ENCODE measurements at regions not wholly inside any gene's neighbourhood (a gene's known extent, or its start where the extent isn't known, plus 50 kb on each side); places are given as distances from the start of the nearest gene placed in this dataset.
"Not testable (repeated sequence)": the region's sequence is repeated elsewhere in the genome, so short reads cannot be mapped to it uniquely, and the experiment has no call there.

- intact Hi-C loops (cut with micrococcal nuclease): no loop called here
- H3K4me3 Mint-ChIP-seq: no peak overlapping the region
- peaks cover 5% of the 10 kb centered on the region for H3K4me1 Mint-ChIP-seq (ENCODE audit: low read depth)
- H3K27me3 Mint-ChIP-seq (ENCODE audit: insufficient read depth): peaks cover 24% of the 10 kb centered on the region
- no peak for DNase-seq (ENCODE audit: low spot score)
- H3K36me3 Mint-ChIP-seq (ENCODE audit: low read depth): no peaks in the 10 kb centered on the region
- H3K9me3 Mint-ChIP-seq: peaks cover 4% of the 10 kb centered on the region
- no peak overlapping the region for H3K27ac Mint-ChIP-seq
Measured at GRCh38 chr10:62959553-62959952, 143.4 kb upstream of the EGR2 start.

GRCh38 chr10:62958980-62959379 is 142.8 kb upstream of the EGR2 start:
- H3K27me3 Mint-ChIP-seq (ENCODE audit: insufficient read depth): peaks cover 22% of the 10 kb centered on the region
- DNase-seq (ENCODE audit: low spot score): no peak
- H3K9me3 Mint-ChIP-seq: peaks cover under 1% of the 10 kb centered on the region
- H3K27ac Mint-ChIP-seq: no peak overlapping the region
- intact Hi-C loops (cut with micrococcal nuclease): no loop called here
- no peak overlapping the region for H3K4me3 Mint-ChIP-seq
- H3K36me3 Mint-ChIP-seq (ENCODE audit: low read depth): no peaks in the 10 kb centered on the region
- peaks cover 5% of the 10 kb centered on the region for H3K4me1 Mint-ChIP-seq (ENCODE audit: low read depth)

DNA sequence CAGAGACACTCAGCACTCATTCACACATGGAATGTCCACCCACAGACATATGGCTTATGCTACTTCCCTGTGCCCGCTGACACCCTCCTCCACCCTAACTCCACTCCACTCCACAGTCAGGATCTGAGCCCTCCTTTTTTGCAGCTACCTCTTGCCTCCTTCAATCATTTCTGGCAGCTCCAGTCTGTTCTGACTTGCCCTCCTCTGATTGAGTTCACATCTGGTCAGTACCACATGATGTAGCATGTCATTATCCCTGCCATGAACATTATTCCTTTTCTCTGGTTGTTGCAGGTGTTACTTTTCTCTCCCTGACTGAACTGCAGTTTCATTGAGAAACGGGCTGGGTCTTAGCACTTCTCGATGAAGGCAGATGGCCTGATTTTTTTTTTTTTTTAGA is 130.1 kb upstream of the EGR2 start:
- Mint-ChIP-seq H3K36me3 (ENCODE audit: low read depth) (no peaks in the 10 kb centered on the region), H3K27ac (no peak overlapping the region), H3K4me3 (no peak overlapping the region), H3K4me1 (ENCODE audit: low read depth) (no peaks in the 10 kb centered on the region), H3K27me3 (ENCODE audit: insufficient read depth) (peaks cover 17% of the 10 kb centered on the region), H3K9me3 (no peaks in the 10 kb centered on the region)
- DNase-seq (ENCODE audit: low spot score): no peak
- intact Hi-C loops (cut with micrococcal nuclease): no loop called here

- no peak for DNase-seq (ENCODE audit: low spot score)
- no peak overlapping the region for H3K4me3 Mint-ChIP-seq
- H3K36me3 Mint-ChIP-seq (ENCODE audit: low read depth): no peaks in the 10 kb centered on the region
- no peak overlapping the region for H3K27ac Mint-ChIP-seq
- intact Hi-C loops (cut with micrococcal nuclease): no loop called here
- no peaks in the 10 kb centered on the region for H3K4me1 Mint-ChIP-seq (ENCODE audit: low read depth)
- no peaks in the 10 kb centered on the region for H3K9me3 Mint-ChIP-seq
- H3K27me3 Mint-ChIP-seq (ENCODE audit: insufficient read depth): peaks cover 9% of the 10 kb centered on the region
Measured at GRCh38 chr10:62939698-62940097, 123.5 kb upstream of the EGR2 start.

DNA sequence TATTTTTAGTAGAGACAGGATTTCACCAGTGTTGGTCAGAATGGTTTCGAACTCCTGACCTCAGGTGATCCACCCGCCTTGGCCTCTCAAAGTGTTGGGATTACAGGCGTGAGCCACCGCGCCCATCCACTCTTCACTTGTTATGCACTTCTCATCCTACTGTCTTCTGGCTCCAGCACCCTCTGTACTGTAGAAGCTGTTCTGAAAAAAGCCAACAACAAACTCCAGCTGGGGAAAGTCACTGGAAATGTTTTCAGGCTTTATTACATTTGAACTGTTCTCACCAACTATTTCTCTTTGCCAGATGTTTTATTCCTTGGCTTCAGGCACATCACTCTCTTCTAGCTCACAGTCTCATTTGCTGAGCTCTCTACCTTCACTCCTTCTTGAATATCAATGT is 122.5 kb upstream of the EGR2 start:
- peaks cover 6% of the 10 kb centered on the region for H3K27me3 Mint-ChIP-seq (ENCODE audit: insufficient read depth)
- intact Hi-C loops (cut with micrococcal nuclease): no loop called here

GRCh38 chr10:62937674-62938073 is 121.5 kb upstream of the EGR2 start:
- H3K36me3 Mint-ChIP-seq (ENCODE audit: low read depth): no peaks in the 10 kb centered on the region
- H3K4me1 Mint-ChIP-seq (ENCODE audit: low read depth): no peaks in the 10 kb centered on the region
- H3K9me3 Mint-ChIP-seq: no peaks in the 10 kb centered on the region
- peaks cover 6% of the 10 kb centered on the region for H3K27me3 Mint-ChIP-seq (ENCODE audit: insufficient read depth)
- no peak overlapping the region for H3K27ac Mint-ChIP-seq
- no peak for DNase-seq (ENCODE audit: low spot score)
- H3K4me3 Mint-ChIP-seq: no peak overlapping the region
- intact Hi-C loops (cut with micrococcal nuclease): no loop called here

More for the DNA sequence above, 122.5 kb upstream of the EGR2 start:
- H3K36me3 Mint-ChIP-seq (ENCODE audit: low read depth): no peaks in the 10 kb centered on the region
- no peak for DNase-seq (ENCODE audit: low spot score)
- no peak overlapping the region for H3K4me3 Mint-ChIP-seq
- H3K9me3 Mint-ChIP-seq: no peaks in the 10 kb centered on the region
- no peaks in the 10 kb centered on the region for H3K4me1 Mint-ChIP-seq (ENCODE audit: low read depth)
- no peak overlapping the region for H3K27ac Mint-ChIP-seq

DNA sequence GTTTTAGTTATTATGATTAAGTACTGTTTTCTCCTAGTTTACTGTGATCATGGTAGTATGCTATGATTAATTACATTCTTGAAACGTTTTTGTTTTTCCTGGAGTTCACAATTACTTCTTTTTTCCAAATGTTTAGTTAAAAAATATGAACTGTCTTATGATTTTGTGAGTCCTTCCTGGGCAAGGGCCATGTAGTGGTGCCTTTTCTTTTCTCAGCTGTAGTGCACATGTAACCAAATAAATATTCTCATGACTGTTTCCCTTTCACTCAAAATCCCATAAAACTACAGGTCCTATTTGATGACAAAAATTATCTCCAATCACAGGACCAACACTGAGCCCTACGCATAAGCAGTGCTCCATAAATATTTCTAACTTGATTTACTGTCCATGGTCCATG is 118.9 kb upstream of the EGR2 start:
- no peak for DNase-seq (ENCODE audit: low spot score)
- Mint-ChIP-seq H3K9me3 (no peaks in the 10 kb centered on the region), H3K27ac (no peak overlapping the region), H3K4me1 (ENCODE audit: low read depth) (no peaks in the 10 kb centered on the region), H3K4me3 (no peak overlapping the region), H3K27me3 (ENCODE audit: insufficient read depth) (peaks cover 6% of the 10 kb centered on the region), H3K36me3 (ENCODE audit: low read depth) (no peaks in the 10 kb centered on the region)
- intact Hi-C loops (cut with micrococcal nuclease): no loop called here

DNA sequence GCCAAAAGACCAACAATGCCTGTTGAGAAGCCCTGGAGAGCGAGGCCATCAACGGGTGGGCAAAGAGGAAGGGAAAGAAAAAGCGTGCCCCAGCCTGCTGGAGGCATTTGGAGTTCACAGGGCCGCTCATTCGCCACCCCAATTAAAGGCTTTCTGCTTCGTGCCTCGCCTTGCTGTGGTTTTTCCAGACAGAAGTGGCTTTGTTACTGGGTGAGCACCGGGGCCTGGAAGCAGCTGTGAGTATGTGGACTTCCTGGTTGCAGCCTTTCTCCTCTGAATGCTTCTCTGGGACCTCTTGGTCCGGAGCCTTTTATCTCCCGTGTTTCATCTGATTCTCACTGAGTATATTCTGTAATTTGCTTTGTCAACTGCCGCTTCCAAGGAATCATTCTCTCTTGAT is 118.1 kb upstream of the EGR2 start:
- no peaks in the 10 kb centered on the region for H3K9me3 Mint-ChIP-seq
- no peak overlapping the region for H3K27ac Mint-ChIP-seq
- peaks cover 6% of the 10 kb centered on the region for H3K27me3 Mint-ChIP-seq (ENCODE audit: insufficient read depth)
- no peak overlapping the region for H3K4me3 Mint-ChIP-seq
- no peaks in the 10 kb centered on the region for H3K4me1 Mint-ChIP-seq (ENCODE audit: low read depth)
- intact Hi-C loops (cut with micrococcal nuclease): no loop called here
- DNase-seq (ENCODE audit: low spot score): no peak
- no peaks in the 10 kb centered on the region for H3K36me3 Mint-ChIP-seq (ENCODE audit: low read depth)

DNA sequence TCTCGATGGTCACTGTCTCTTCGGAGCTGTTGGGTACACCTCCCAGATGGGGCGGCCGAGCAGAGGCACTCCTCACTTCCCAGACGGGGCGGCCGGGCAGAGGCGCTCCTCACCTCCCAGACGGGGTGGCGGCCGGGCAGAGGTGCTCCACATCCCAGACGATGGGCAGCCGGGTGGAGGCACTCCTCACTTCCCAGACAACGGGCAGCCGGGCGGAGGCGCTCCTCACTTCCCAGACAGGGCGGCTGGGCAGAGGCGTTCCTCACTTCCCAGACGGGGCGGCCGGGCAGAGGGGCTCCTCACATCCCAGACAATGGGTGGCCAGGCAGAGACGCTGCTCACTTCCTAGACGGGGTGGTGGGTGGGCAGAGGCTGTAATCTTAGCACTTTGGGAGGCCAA is 112.6 kb upstream of the EGR2 start:
- H3K9me3 Mint-ChIP-seq; H3K27ac Mint-ChIP-seq; intact Hi-C loops (cut with micrococcal nuclease): not testable (repeated sequence)

GRCh38 chr10:62926407-62926806 is 110.2 kb upstream of the EGR2 start:
- intact Hi-C loops (cut with micrococcal nuclease): no loop called here
- no peak overlapping the region for H3K4me3 Mint-ChIP-seq
- peaks cover 4% of the 10 kb centered on the region for H3K27me3 Mint-ChIP-seq (ENCODE audit: insufficient read depth)
- DNase-seq (ENCODE audit: low spot score): no peak
- H3K4me1 Mint-ChIP-seq (ENCODE audit: low read depth): no peaks in the 10 kb centered on the region
- H3K36me3 Mint-ChIP-seq (ENCODE audit: low read depth): no peaks in the 10 kb centered on the region
- no peak overlapping the region for H3K27ac Mint-ChIP-seq
- no peaks in the 10 kb centered on the region for H3K9me3 Mint-ChIP-seq

More for the DNA sequence above, 112.6 kb upstream of the EGR2 start:
- H3K4me3 Mint-ChIP-seq; H3K27me3 Mint-ChIP-seq (ENCODE audit: insufficient read depth); H3K4me1 Mint-ChIP-seq (ENCODE audit: low read depth); DNase-seq (ENCODE audit: low spot score); H3K36me3 Mint-ChIP-seq (ENCODE audit: low read depth): not testable (repeated sequence)

DNA sequence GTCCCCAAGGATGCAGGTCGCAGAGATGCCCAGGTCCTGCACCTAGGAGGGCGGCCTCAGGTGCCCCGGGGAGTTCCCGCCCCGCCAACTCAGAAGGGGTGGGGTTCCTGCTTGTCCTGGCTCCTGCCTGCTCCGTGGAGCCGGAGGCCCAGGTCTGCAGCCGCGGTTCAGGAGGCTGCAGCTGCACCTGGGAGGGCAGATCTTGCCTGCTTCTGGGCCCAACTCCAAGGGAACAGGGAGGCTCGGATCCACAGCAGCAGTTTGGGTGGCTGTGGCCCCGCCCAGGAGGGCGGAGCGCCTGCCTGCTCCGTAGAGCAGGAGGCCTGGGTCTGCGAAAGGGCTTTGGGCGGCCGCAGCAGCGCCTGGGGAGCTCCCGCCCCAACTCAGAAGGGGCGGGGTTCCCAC is 108.2 kb upstream of the EGR2 start:
- DNase-seq (ENCODE audit: low spot score): no peak
- Mint-ChIP-seq H3K4me3 (no peak overlapping the region), H3K27me3 (ENCODE audit: insufficient read depth) (peaks cover 4% of the 10 kb centered on the region), H3K4me1 (ENCODE audit: low read depth) (no peaks in the 10 kb centered on the region), H3K9me3 (no peaks in the 10 kb centered on the region), H3K27ac (no peak overlapping the region), H3K36me3 (ENCODE audit: low read depth) (no peaks in the 10 kb centered on the region)
- intact Hi-C loops (cut with micrococcal nuclease): no loop called here

DNA sequence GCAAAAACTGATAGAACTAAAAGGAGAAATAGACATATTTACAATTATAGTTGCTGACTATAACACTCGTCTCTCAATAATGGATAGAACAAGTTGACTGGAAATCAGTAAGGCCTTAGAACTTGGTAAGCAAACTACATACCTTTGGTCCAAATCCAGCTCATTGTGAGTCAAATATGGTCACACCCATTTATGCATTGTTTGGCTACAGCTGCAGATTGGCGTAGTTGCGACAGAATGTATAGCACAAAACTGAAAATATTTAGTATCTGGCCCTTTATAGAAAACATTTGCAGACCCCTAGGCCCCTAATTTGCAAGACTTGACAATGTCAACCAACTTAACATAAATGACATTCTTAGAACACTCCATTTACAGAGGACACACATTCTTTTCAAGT is 103.6 kb upstream of the EGR2 start:
- peaks cover 3% of the 10 kb centered on the region for H3K27me3 Mint-ChIP-seq (ENCODE audit: insufficient read depth)
- peaks cover 10% of the 10 kb centered on the region for H3K4me1 Mint-ChIP-seq (ENCODE audit: low read depth)
- H3K4me3 Mint-ChIP-seq: no peak overlapping the region
- intact Hi-C loops (cut with micrococcal nuclease): no loop called here
- no peak for DNase-seq (ENCODE audit: low spot score)
- no peaks in the 10 kb centered on the region for H3K36me3 Mint-ChIP-seq (ENCODE audit: low read depth)
- H3K27ac Mint-ChIP-seq: no peak overlapping the region
- no peaks in the 10 kb centered on the region for H3K9me3 Mint-ChIP-seq

DNA sequence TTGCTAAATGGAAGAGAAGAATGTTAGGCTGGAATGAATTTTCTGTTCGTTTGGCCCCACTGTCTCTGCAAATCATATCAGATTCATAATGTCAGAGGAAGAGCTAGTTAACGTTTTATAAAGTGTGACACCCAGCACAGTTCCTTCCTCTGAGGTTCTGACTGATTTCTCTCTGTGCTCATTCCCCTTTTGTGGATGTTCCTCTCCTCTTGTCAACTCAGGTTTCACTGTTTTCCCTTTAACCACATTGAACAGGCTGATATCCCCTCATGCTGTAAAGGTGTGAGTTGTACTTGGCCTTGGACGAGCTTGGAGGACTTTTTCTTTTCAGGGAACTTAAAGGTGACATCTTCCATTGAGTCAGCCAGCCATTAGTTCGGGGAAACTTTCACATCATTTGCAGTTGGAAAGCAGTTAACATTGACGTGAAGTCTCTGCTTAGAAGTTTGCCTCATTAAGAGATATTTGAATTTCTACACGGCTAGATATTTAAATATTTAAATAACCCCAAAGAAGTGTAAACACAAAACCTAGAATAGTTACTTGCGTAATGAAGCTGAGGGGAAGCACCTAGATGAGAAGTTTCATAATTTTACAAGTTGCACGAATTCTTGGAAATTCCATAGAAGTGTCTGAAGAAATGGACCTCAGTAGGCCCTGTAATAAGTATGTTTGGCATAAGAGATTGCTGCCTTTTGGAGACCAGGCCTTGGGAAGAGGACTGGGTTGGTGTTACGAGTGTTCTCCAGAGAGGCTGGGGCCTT is 101.5 kb upstream of the EGR2 start:
- no peak for DNase-seq (ENCODE audit: low spot score)
- Mint-ChIP-seq H3K4me3 (no peak overlapping the region), H3K27ac (no peak overlapping the region), H3K9me3 (no peaks in the 10 kb centered on the region), H3K4me1 (ENCODE audit: low read depth) (peaks cover 10% of the 10 kb centered on the region), H3K36me3 (ENCODE audit: low read depth) (no peaks in the 10 kb centered on the region), H3K27me3 (ENCODE audit: insufficient read depth) (peaks cover 5% of the 10 kb centered on the region)
- intact Hi-C loops (cut with micrococcal nuclease): no loop called here

DNA sequence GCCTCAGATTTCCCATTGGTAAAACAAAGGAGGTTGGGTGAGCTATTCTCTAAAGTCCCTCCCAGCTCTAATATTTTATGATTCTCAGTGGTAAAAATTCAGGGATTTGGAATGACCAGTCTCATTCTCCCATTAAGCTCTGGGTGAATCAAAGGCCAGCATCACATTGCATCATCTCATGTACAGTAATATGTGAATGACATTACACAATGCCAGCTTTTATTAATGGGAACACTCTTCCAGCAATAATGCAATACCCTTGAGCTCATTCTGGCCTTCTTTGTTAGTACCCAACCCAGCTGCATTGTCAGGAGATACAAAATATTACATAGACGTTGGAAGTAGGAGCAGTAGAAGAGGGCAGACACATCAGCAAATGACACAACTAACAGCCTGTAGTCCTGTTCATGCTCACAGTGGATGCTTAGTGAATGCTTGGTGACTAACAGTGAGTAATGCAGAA is 100.0 kb upstream of the EGR2 start:
- DNase-seq (ENCODE audit: low spot score): no peak
- Mint-ChIP-seq H3K36me3 (ENCODE audit: low read depth) (no peaks in the 10 kb centered on the region), H3K9me3 (no peaks in the 10 kb centered on the region), H3K27ac (no peak overlapping the region), H3K4me3 (no peak overlapping the region), H3K27me3 (ENCODE audit: insufficient read depth) (peaks cover 4% of the 10 kb centered on the region), H3K4me1 (ENCODE audit: low read depth) (peaks cover 10% of the 10 kb centered on the region)
- intact Hi-C loops (cut with micrococcal nuclease): no loop called here

All from activated T-helper 1 cell treated with anti-CD3 and anti-CD28 coated beads, Interleukin-12 subunit alpha, Interleukin-12 subunit beta, Interleukin-2, Interleukin-4 antibody, amounts not matched to agents 30 ng/mL and 10 ng/mL and 1 ng/mL, durations not matched to agents 14 hours and 24 hours and 36 hours (primary cell).